Nephron progenitor cell (in vitro differentiated cells): ENCODE measurements at regions not wholly inside any gene's neighbourhood (a gene's known extent, or its start where the extent isn't known, plus 50 kb on each side); places are given as distances from the start of the nearest gene placed in this dataset.

ENCODE experiments used
- DNase-seq: peaks from one replicate; pipeline ENCODE4 v3.0.0; 2021
- H3K27ac Mint-ChIP-seq: 2 replicates; pipeline ENCODE4 v1.8.0; 2021; ENCODE audit warnings: mild to moderate bottlenecking, moderate library complexity, mixed read lengths
- H3K27me3 Mint-ChIP-seq: 2 replicates; pipeline ENCODE4 v1.8.0; 2021; ENCODE audit warnings: mild to moderate bottlenecking, low read depth, mixed read lengths; ENCODE audit not compliant: poor library complexity
- H3K36me3 Mint-ChIP-seq: 2 replicates; pipeline ENCODE4 v1.8.0; 2021; ENCODE audit warnings: low read depth, mixed read lengths
- H3K4me1 Mint-ChIP-seq: 2 replicates; pipeline ENCODE4 v1.8.0; 2021; ENCODE audit warnings: mixed read lengths
- H3K4me3 Mint-ChIP-seq: 2 replicates; pipeline ENCODE4 v1.8.0; 2021; ENCODE audit warnings: mild to moderate bottlenecking, moderate library complexity, mixed read lengths
- H3K9me3 Mint-ChIP-seq: 2 replicates; pipeline ENCODE4 v1.8.0; 2021; ENCODE audit warnings: mild to moderate bottlenecking, moderate library complexity, mixed read lengths
- CTCF ChIP-seq: fragments of 200-600 bp; sonication (generic); IDR thresholded peaks from 2 replicates; pipeline ENCODE4 v1.5.0; 2021; ENCODE audit warnings: antibody characterized with exemption

GRCh38 chr3:130227540-130227939 is 117.9 kb upstream of the COL6A5 start:
- Mint-ChIP-seq H3K4me3 (no peak overlapping the region), H3K4me1 (peaks cover 15% of the 10 kb centered on the region), H3K27ac (no peak overlapping the region), H3K27me3 (no peaks in the 10 kb centered on the region), H3K9me3 (peaks cover 8% of the 10 kb centered on the region), H3K36me3 (no peaks in the 10 kb centered on the region)
- DNase-seq = no peak
- TF ChIP-seq CTCF = no peak

GRCh38 chr3:130242850-130243569 is 102.5 kb upstream of the COL6A5 start:
- no peak for TF ChIP-seq CTCF
- no peaks in the 10 kb centered on the region for H3K36me3 Mint-ChIP-seq
- no peaks in the 10 kb centered on the region for H3K4me1 Mint-ChIP-seq
- DNase-seq = no peak
- H3K9me3 Mint-ChIP-seq = no peaks in the 10 kb centered on the region
- H3K4me3 Mint-ChIP-seq = no peak overlapping the region
- peaks cover 10% of the 10 kb centered on the region for H3K27me3 Mint-ChIP-seq
- H3K27ac Mint-ChIP-seq = no peak overlapping the region

- no peak for TF ChIP-seq CTCF
- Mint-ChIP-seq H3K4me3 (no peak overlapping the region), H3K27me3 (peaks cover 10% of the 10 kb centered on the region), H3K9me3 (no peaks in the 10 kb centered on the region), H3K27ac (no peak overlapping the region), H3K36me3 (no peaks in the 10 kb centered on the region), H3K4me1 (no peaks in the 10 kb centered on the region)
- DNase-seq = no peak
These were observed 101.7 kb upstream of the COL6A5 start for GRCh38 chr3:130243808-130244207.

- Mint-ChIP-seq H3K4me3 (no peak overlapping the region), H3K27ac (no peak overlapping the region), H3K4me1 (no peaks in the 10 kb centered on the region), H3K36me3 (no peaks in the 10 kb centered on the region), H3K27me3 (peaks cover 19% of the 10 kb centered on the region), H3K9me3 (no peaks in the 10 kb centered on the region)
- TF ChIP-seq CTCF = no peak
- no peak for DNase-seq
These were observed 94.5 kb upstream of the COL6A5 start for GRCh38 chr3:130250982-130251381.

DNA sequence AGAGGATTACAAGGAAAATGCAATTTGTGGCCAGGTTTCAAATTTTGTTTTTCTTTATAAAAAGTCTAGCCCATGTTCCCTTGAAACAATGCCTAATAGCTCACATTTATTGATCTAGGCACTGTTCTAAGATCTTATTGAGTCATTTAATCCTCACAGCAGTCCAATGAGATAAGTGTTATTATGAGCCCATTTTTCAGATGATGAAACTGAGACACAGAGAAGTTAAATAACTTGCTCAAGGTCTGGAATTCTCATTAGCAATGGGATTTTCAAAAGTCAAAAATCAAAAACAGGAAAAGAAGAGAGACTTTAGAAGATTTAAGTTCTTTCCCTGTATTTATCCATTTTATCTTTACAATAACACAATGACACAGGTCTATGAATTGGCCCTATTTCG is 90.0 kb upstream of the COL6A5 start:
- H3K4me1 Mint-ChIP-seq = no peaks in the 10 kb centered on the region
- no peak for DNase-seq
- no peak overlapping the region for H3K27ac Mint-ChIP-seq
- H3K9me3 Mint-ChIP-seq = no peaks in the 10 kb centered on the region
- H3K36me3 Mint-ChIP-seq = no peaks in the 10 kb centered on the region
- H3K27me3 Mint-ChIP-seq = peaks cover 8% of the 10 kb centered on the region
- H3K4me3 Mint-ChIP-seq = no peak overlapping the region
- TF ChIP-seq CTCF = no peak

GRCh38 chr3:130256821-130257340 is 88.6 kb upstream of the COL6A5 start:
- DNase-seq = no peak
- Mint-ChIP-seq H3K36me3 (no peaks in the 10 kb centered on the region), H3K27ac (no peak overlapping the region), H3K4me1 (no peaks in the 10 kb centered on the region), H3K4me3 (no peak overlapping the region), H3K27me3 (peaks cover 7% of the 10 kb centered on the region), H3K9me3 (no peaks in the 10 kb centered on the region)
- no peak for TF ChIP-seq CTCF
